GM12891 (cell line): ENCODE measurements at regions not wholly inside any gene's neighbourhood (a gene's known extent, or its start where the extent isn't known, plus 50 kb on each side); places are given as distances from the start of the nearest gene placed in this dataset.

ENCODE experiments used
- DNase-seq: peaks from one replicate; pipeline ENCODE4 v3.0.0; 2011; ENCODE audit warnings: low spot score; ENCODE audit not compliant: insufficient read length
- FAIRE-seq: peaks from 2 replicates; lab custom pipeline; 2011; peaks lifted over from hg19 to GRCh38; lab: Jason Lieb, UNC
- PAX5 ChIP-seq: IDR thresholded peaks from 2 replicates; pipeline ENCODE4 v1.6.1; 2011; ENCODE audit warnings: low read length, moderate library complexity, mild to moderate bottlenecking; ENCODE audit not compliant: insufficient read depth, severe bottlenecking
- POLR2A ChIP-seq: IDR thresholded peaks from 2 replicates; pipeline ENCODE4 v1.6.1; 2011; ENCODE audit warnings: low read depth, low read length, control low read depth
- POLR2AphosphoS5 ChIP-seq: IDR thresholded peaks from 2 replicates; pipeline ENCODE4 v1.6.1; 2011; ENCODE audit warnings: low read depth, low read length, control low read depth
- POU2F2 ChIP-seq: IDR thresholded peaks from 2 replicates; pipeline ENCODE4 v1.6.1; 2011; ENCODE audit warnings: low read depth, mild to moderate bottlenecking, control low read depth, low read length, moderate library complexity
- SPI1 ChIP-seq: IDR thresholded peaks from 2 replicates; pipeline ENCODE4 v1.6.1; 2011; ENCODE audit warnings: low read depth, low read length, control low read depth
- TAF1 ChIP-seq: IDR thresholded peaks from 2 replicates; pipeline ENCODE4 v1.6.1; 2011; ENCODE audit warnings: low read depth, low read length, control low read depth

DNA sequence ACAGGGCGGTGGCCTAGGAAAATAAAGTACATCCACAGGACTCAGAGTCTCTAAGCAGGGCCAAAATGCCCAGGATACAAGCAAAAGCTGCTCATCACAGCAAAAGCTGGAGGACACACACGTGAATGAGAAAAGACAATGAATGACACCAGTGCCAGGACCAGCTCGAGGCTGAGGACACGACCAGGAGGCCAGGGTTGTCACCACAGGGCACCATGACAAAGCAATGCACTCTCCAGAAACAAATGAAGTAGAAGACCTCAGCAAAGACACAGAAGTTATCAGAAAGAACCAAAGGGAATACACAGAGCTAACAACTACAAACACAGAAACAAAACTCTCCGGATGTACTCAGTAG, 92.1 kb downstream of the FOXL3 start:
- TF ChIP-seq POU2F2 = no peak
- TF ChIP-seq POLR2AphosphoS5 = no peak
- TF ChIP-seq SPI1 = no peak
- no peak for TF ChIP-seq PAX5
- TF ChIP-seq TAF1 = no peak
- no peak for TF ChIP-seq POLR2A
- FAIRE-seq (no peak), DNase-seq (no peak)

- TF ChIP-seq POU2F2 (no peak), POLR2AphosphoS5 (no peak)
- no peak for DNase-seq
- no peak for FAIRE-seq
Measured at GRCh38 chr7:386385-386784, 96.4 kb downstream of the FOXL3 start.

DNA sequence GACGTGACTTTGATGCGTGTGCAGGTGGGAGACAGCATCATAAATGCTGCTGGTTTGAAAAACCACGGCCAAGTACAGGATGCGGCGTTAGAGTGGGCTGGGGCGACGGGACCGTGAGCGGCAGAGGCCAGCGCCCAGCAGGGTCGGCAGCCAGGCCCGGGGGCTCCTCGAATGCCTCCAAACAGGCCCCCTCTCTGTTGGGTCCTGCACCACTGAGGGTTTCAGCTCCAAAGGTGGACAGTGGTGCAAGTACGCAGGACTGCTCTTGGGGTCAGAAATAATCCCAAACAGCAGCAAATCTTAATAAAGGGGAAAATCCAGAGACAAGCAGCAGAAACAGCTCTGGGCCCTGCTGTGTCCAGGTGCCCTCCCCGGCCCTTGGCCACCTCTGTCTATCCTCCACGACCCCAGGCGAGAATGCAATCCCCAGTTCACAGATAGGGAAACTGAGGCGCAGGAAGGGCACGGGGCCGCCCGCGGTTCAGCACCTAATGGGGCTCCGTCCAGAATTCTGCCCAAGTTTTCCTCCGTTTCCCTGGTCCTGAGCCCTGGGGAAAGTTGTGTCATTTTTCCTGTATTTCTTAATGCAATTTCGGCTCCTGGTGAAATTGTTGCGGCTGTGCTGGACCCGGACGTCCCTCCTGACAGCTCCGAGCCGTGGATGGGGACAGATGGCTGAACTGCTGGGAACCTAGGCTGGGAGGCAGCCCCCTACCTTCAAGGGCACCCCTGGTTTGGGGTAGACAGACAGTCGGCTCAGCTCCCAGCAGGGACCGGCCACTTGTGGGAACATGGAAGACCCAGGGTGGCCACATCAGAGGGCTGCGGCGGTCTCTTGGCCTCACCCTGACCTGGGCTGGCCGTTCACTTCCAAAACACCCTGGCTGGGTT, 97.4 kb downstream of the FOXL3 start:
- FAIRE-seq = no peak
- TF ChIP-seq PAX5 = no peak
- no peak for TF ChIP-seq POLR2AphosphoS5
- TF ChIP-seq SPI1 = no peak
- no peak for TF ChIP-seq POU2F2
- TF ChIP-seq TAF1 = no peak
- TF ChIP-seq POLR2A = no peak
- no peak for DNase-seq

GRCh38 chr7:388023-388960, 98.3 kb downstream of the FOXL3 start:
- TF ChIP-seq POLR2A (no peak), SPI1 (no peak), POU2F2 (no peak), PAX5 (no peak), POLR2AphosphoS5 (no peak), TAF1 (no peak)
- peak; percentile 14 for DNase-seq
- FAIRE-seq = no peak

DNA sequence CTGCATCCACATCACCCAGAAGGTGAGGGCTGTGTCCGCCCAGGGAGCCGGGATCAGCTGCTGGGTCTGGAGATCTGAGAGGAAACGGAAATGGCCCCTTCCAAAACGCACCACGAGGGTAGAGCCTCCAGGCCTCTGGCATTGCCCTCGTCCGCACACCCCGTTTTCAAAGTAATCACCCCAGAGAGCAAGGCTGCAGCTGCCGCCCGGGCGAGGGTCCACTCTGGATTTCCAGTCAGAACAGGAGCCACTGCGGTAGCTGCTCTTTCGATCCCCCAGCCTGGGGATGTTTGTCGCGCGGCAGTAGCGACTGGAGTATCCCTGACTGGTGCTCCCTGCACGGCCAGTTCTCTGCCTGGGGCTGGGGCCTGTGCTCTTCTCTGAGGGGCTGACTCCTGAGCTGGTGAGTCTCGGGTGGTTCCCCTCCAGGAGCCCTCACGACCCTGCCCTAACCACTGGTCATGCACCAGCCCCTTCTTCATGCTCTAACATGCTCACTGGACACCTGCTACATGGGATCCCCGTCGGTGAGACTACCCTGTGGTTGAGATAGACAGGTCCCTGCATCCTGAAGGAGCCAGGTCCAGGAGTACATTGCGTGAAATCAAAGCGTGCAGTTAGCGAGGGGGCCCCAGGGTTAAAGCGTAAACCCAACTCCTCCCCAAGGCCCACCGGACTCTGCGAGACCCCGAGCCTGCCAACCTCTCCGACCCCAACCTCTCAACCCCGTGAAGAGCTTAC, 99.2 kb downstream of the FOXL3 start:
- no peak for TF ChIP-seq TAF1
- TF ChIP-seq POU2F2 = no peak
- no peak for TF ChIP-seq POLR2AphosphoS5
- TF ChIP-seq POLR2A = no peak
- no peak for TF ChIP-seq PAX5
- TF ChIP-seq SPI1 = no peak
- DNase-seq (no peak), FAIRE-seq (no peak)

GRCh38 chr7:389911-390601, 100.1 kb downstream of the FOXL3 start:
- FAIRE-seq = no peak
- DNase-seq = no peak
- TF ChIP-seq PAX5 (no peak), TAF1 (no peak), POLR2A (no peak), POU2F2 (no peak), SPI1 (no peak), POLR2AphosphoS5 (no peak)

- FAIRE-seq = no peak
- DNase-seq = no peak
- TF ChIP-seq TAF1 (no peak), SPI1 (no peak), POLR2A (no peak), POLR2AphosphoS5 (no peak), POU2F2 (no peak), PAX5 (no peak)
Measured at GRCh38 chr7:390761-391410, 100.9 kb downstream of the FOXL3 start.

- DNase-seq = no peak
- no peak for TF ChIP-seq POU2F2
- no peak for TF ChIP-seq POLR2AphosphoS5
- no peak for TF ChIP-seq POLR2A
- TF ChIP-seq TAF1 = no peak
- no peak for FAIRE-seq
Measured at GRCh38 chr7:391411-391951, 101.5 kb downstream of the FOXL3 start.
